Globus pallidus (tissue), 1 donor: ENCODE measurements at regions not wholly inside any gene's neighbourhood (a gene's known extent, or its start where the extent isn't known, plus 50 kb on each side); places are given as distances from the start of the nearest gene placed in this dataset.

ENCODE experiments used
- DNase-seq: peaks from one replicate; pipeline ENCODE4 v3.0.0-alpha.2; 2015; ENCODE audit warnings: low spot score

- no peak for DNase-seq
Measured at GRCh38 chr21:16492892-16493291, 763.1 kb downstream of the USP25 start.

GRCh38 chr21:16496609-16497008 is 766.8 kb downstream of the USP25 start:
- DNase-seq, result no peak

GRCh38 chr21:16500271-16500670 is 770.5 kb downstream of the USP25 start:
- peak; percentile 47 for DNase-seq

GRCh38 chr21:16502273-16502672 is 772.5 kb downstream of the USP25 start:
- DNase-seq, result no peak

GRCh38 chr21:16502897-16503296 is 773.1 kb downstream of the USP25 start:
- no peak for DNase-seq

GRCh38 chr21:16504281-16504680 is 774.5 kb downstream of the USP25 start:
- no peak for DNase-seq

- no peak for DNase-seq
Measured at GRCh38 chr21:16504766-16505165, 775.0 kb downstream of the USP25 start.

GRCh38 chr21:16509476-16509875 is 779.7 kb downstream of the USP25 start:
- no peak for DNase-seq

- DNase-seq, result peak; percentile 94
Measured at GRCh38 chr21:16514316-16514715, 784.5 kb downstream of the USP25 start.

- no peak for DNase-seq
Measured at GRCh38 chr21:16517383-16517782, 787.6 kb downstream of the USP25 start.

GRCh38 chr21:16519036-16519435 is 789.3 kb downstream of the USP25 start:
- DNase-seq, result no peak

GRCh38 chr21:16519644-16520043 is 789.9 kb downstream of the USP25 start:
- no peak for DNase-seq

GRCh38 chr21:16522548-16522947 is 792.8 kb downstream of the USP25 start:
- no peak for DNase-seq

GRCh38 chr21:16530656-16531055 is 800.9 kb downstream of the USP25 start:
- DNase-seq, result no peak

GRCh38 chr21:16532840-16533239 is 803.1 kb downstream of the USP25 start:
- peak; percentile 49 for DNase-seq

GRCh38 chr21:16533692-16534407 is 804.1 kb downstream of the USP25 start:
- peak; percentile 81 for DNase-seq

- peak; percentile 88 for DNase-seq
Measured at GRCh38 chr21:16534408-16535101, 804.8 kb downstream of the USP25 start.

GRCh38 chr21:16535102-16535422 is 805.3 kb downstream of the USP25 start:
- peak; percentile 90 for DNase-seq

- DNase-seq, result no peak
Measured at GRCh38 chr21:16535626-16536025, 805.8 kb downstream of the USP25 start.

GRCh38 chr21:16536140-16536539 is 806.4 kb downstream of the USP25 start:
- peak; percentile 48 for DNase-seq

- DNase-seq, result peak; percentile 65
Measured at GRCh38 chr21:16536643-16537434, 807.1 kb downstream of the USP25 start.

GRCh38 chr21:16537501-16537900 is 807.7 kb downstream of the USP25 start:
- DNase-seq, result peak; percentile 41

- no peak for DNase-seq
Measured at GRCh38 chr21:16538405-16538804, 808.6 kb downstream of the USP25 start.
